Astrocyte of the cerebellum (primary cell): ENCODE measurements at regions not wholly inside any gene's neighbourhood (a gene's known extent, or its start where the extent isn't known, plus 50 kb on each side); places are given as distances from the start of the nearest gene placed in this dataset.

ENCODE experiments used
- DNase-seq: peaks from one replicate; pipeline ENCODE4 v3.0.0-alpha.2; 2011; ENCODE audit warnings: low read depth
- H3K4me3 ChIP-seq: 2 replicates; pipeline ENCODE4 v1.5.1; 2011; ENCODE audit warnings: mild to moderate bottlenecking, low read depth, low read length, moderate library complexity
- CTCF ChIP-seq: IDR thresholded peaks from 2 replicates; pipeline ENCODE4 v1.5.1; 2012; ENCODE audit warnings: low read length, low read depth, moderate library complexity, mild to moderate bottlenecking; ENCODE audit errors: missing control alignments
- in situ Hi-C: cut with HindIII; loops from 2 replicates; pipeline ENCODE4 v1.10.0; 2017; ENCODE audit warnings: low sequenced_read_pairs

GRCh38 chr13:103451656-103452055, 385.4 kb upstream of the SLC10A2 start:
- TF ChIP-seq CTCF = no peak
- in situ Hi-C loops = no loop called here
- DNase-seq = no peak
- no peak overlapping the region for H3K4me3 ChIP-seq

DNA sequence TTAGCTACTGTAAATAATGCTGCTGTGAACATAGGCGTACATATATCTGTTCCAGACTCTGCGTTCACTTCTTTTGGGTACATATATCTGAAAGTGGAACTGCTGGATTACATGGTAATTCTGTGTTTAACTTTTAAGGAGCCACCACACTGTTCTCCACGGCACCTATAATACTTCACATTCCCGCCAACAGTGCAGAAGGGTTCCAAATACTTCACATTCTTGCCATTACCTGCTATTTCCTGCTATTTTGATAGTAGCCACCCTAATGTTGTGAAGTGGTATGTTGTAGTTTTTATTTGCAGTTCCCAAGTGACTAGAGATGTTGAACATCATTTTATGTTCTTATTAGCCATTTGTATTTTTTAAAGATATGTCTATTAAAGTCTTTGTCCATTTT, 377.4 kb upstream of the SLC10A2 start:
- TF ChIP-seq CTCF = no peak
- in situ Hi-C loops = no loop called here
- no peak overlapping the region for H3K4me3 ChIP-seq
- DNase-seq = no peak

- DNase-seq = no peak
- in situ Hi-C loops = no loop called here
- no peak overlapping the region for H3K4me3 ChIP-seq
- TF ChIP-seq CTCF = no peak
These were observed 371.4 kb upstream of the SLC10A2 start for GRCh38 chr13:103437651-103438050.

DNA sequence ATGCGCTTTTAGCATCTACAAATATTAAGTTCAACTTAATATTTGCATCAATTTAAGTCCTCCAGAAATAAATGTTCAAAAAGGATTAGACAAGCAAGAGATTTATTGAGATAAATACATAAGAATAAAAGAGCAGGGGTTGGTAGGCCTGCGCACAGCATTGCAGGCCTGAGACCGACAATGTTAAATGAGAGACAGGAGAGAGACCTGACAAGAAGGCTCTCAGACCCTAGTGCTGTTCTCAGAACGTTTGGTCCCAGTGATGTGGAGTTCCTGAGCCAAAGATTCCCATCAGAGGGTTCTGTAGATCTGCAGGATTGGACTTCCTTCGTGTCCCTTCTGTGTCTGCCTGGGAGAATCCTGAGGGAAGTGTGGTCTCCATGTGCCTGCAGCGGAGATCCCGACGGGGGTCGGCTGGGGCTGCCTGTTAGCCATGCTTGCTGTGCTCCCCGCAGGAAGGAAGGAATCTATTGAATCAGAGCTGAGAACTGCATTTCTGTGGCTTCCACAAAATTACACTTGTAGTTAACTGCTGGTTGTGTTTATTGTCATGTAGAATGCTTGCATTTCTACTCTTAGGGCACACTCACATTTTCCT, 369.9 kb upstream of the SLC10A2 start:
- in situ Hi-C loops = no loop called here
- no peak for TF ChIP-seq CTCF
- no peak for DNase-seq
- H3K4me3 ChIP-seq = no peak overlapping the region

DNA sequence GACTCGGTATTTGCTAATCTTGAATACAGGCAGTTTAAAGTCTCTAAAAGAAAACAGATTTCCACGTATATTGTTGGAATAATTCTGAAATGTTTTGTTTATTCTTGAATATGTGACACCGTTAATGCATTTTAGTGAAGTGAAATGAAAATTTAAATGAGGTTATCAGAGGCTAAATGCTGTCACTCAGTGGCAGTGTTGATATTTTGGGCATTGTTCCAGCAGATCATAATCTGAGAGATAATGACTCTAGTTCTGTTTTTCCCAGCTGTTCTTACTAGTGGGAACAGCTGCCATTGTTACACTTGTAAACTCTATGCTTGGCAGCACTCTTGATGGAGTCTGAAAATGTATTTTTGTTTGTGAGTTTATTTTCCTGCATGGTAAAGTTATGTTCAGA, 365.6 kb upstream of the SLC10A2 start:
- no peak for DNase-seq
- H3K4me3 ChIP-seq = no peak overlapping the region
- TF ChIP-seq CTCF = no peak
- in situ Hi-C loops = no loop called here

DNA sequence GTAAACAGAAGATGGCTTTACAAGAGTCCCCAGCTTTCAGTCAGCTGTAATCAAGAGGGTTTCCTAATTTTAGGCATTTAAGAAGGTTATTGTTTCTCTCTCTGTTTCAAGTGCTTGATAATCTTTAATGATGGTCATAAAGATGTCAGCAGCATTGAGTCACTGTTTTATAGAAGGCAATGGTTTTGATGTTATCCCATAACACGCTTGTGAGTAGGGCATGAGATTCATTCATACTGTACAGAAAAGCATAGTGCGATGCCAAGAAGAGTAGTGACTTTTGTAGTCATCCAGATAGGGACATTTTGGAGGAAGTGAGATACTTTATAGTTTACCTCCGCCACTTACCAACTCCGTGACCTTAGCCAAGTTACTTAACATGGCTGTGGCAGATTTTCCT, 364.2 kb upstream of the SLC10A2 start:
- in situ Hi-C loops = no loop called here
- no peak overlapping the region for H3K4me3 ChIP-seq
- no peak for TF ChIP-seq CTCF
- DNase-seq = no peak

GRCh38 chr13:103410002-103410401, 343.8 kb upstream of the SLC10A2 start:
- no peak overlapping the region for H3K4me3 ChIP-seq
- TF ChIP-seq CTCF = no peak
- in situ Hi-C loops = no loop called here
- no peak for DNase-seq
